ENCODE measurements at regions not wholly inside any gene's neighbourhood (a gene's known extent, or its start where the extent isn't known, plus 50 kb on each side); places are given as distances from the start of the nearest gene placed in this dataset.

DNA sequence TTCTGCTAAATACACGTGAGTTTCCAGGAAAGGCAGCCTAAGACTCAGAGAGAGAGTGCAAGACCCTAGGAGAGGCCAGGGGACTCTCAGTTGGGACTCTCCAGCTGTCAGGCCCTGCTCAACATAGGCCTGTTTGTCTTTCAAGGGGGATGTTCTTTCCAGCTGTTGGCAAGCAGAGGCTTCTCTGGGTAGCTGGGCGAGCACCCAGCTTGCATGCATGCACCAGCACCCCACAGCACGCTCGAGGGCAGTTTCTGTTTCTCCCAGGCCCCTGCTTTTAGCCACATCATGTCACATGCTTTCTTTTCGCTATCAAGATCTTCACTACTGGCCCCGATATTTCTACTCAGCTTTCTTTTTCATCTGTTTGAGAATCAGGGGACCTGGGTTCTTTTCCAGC, 479.3 kb upstream of the HS6ST1 start (continued):
- no peak for TF ChIP-seq CHD7 (IDR thresholded peaks at IDR 0.05; ENCODE audit: low read depth, low read length)
- TF ChIP-seq BCLAF1 (IDR thresholded peaks at IDR 0.05; ENCODE audit: borderline replicate concordance in 1 of 2, control insufficient read depth in 1 of 2, low read depth in 2 of 2, low read length in 1 of 2), result no peak
- TF ChIP-seq CHCHD3 (CRISPR knock-in tag; IDR thresholded peaks at IDR 0.05), result no peak
- TF ChIP-seq ZNF655 (CRISPR knock-in tag; IDR thresholded peaks at IDR 0.05), result no peak
